Stimulated activated CD8-positive, alpha-beta memory T cell treated with anti-CD3 and anti-CD28 coated beads, Interleukin-4, amount 100 ng/mL, for 1 hour (primary cell): ENCODE measurements at regions not wholly inside any gene's neighbourhood (a gene's known extent, or its start where the extent isn't known, plus 50 kb on each side); places are given as distances from the start of the nearest gene placed in this dataset.

Source experiments
- DNase-seq, 2 donors: peaks; one replicate each; pipeline ENCODE4 v3.0.0-alpha.2; 2020; ENCODE audit warnings: low read depth in 2 of 2, low spot score in 1 of 2

DNA sequence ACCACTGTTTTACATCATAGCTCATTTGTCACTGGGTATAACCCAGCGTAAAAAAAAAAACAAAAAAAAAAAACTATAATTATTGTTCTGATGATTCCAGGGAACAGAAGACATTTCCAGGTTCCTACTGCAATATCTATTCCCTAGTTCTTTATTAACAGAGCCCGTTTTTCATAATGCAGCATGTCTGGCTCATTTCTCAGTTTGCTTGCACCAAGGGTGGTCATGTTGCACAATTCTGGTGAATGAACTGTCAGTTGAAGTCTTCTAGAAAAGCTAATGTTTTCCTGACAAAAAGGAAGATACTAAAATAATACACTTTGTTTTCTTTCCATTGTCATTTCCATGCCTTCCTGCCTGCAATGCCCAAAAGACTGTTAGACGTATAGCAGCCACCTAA, 180.1 kb downstream of the RDH14 start:
- no peak for DNase-seq

DNA sequence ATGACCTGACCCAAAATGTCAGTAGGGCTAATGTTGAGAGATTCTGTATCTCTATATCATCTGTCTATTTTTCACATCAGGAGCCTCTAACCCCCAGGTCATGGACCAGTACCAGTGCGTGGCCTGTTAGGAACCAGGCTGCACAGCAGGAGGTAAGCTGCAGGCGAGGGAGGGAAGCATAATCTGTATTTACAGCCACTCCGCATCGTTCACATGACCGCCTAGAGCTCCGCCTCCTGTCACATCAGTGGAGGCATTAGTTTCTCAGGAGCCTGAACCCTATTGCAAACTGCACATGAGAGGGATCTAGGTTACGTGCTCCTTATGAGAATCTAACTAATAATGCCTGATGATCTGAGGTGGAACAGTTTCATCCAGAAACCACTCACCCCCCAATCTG, 180.6 kb downstream of the RDH14 start:
- no peak for DNase-seq

DNA sequence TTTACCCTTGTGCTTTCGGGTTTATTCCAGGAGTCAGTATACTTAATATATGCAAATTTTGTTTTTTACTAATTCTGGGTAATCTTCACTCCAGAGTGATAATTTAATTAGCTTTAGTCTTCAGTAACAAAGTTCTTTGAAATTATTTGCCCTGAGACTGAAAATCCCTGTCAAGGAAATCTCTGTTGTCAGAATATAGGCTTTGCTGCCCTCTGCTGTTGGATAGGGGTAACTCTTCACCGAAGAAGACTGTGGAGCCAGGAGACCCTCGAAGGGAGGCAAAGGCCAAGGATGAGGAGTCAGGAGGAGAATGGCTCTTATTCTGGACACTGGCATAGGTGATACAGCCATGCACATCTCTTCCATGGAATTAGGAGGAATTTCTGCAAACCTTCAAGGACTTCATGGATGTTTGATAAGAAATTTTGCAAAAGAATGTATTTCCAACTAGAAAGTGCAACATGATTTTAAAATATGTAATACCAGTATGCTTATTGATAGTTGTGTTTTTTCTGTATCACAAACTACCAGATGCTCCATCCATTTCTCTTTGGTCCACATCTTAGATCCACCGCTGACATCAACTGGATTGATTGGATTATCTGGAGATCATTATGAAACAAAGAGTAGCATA, 182.3 kb downstream of the RDH14 start:
- DNase-seq, result no peak

DNA sequence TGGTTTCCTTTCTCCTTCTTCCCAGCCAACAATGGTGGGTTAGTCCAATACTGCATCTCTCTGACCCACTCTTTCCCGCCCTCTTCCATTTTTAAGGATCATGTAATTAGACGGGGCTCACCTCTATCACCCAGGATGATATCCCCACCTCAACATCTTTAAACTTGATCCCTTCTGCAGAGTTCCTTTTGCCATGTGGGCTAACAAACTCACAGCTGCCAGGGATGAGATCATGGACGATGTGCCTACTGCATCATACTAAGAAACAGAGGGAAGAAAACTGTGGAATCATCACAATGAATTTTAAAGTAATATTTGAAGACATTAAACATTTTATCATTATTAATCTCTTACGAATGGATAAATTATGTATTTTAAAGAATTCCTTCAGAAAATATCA, 183.5 kb downstream of the RDH14 start:
- no peak for DNase-seq

DNA sequence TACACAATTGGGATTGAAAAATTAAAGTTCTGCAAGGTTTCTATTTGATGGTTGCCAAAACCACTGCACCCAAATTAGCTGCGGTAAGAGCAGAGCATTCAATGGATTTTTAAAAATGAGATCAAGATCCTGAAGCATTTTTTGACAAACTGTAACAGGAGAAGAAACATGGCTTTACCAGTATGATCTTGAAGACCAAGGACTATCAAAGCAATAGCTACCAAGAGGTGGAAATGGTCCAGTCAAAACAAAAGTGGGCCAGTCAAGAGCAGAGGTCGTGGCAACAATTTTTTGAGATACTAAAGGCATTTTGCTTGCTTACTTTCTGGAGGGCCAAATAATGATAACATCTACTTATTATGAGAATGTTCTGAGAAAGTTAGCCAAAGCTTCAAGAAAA, 186.8 kb downstream of the RDH14 start:
- DNase-seq, result no peak

DNA sequence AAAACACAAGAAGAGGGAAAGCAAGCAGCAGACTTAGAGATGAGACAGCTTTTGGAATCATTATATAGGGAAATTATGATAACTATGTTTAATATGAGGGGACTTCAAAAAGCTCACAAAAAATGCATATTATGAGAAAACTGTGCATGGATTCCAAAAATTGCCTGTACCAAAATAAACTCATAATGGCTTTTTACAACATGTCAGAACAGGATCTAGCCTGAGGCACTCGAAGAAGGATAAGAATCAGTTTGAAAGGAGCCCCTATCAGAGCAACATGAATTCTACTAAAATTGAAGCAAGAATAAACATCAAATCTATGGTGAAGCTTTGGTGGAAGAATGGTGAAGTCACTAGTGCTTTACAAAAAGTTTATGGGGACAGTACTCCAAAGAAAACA, 187.4 kb downstream of the RDH14 start:
- no peak for DNase-seq

DNA sequence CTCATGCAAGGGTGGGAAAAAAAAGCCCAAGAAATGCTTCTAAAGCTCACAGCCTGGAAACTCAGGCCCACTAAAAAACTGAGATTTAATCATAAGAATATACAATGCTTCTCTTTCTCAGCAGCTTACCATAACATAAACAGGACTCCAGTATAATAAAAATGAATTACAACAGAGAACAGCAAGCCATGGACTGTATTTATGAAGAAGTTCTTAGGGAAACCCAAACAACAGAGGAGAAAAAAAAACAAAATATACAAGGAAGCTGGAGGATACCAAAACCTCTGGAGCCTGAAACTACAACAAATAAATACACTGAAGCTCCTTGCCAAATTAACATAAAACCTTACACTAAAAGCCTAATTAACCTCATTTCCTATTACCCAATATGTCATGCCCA, 187.8 kb downstream of the RDH14 start:
- no peak for DNase-seq

DNA sequence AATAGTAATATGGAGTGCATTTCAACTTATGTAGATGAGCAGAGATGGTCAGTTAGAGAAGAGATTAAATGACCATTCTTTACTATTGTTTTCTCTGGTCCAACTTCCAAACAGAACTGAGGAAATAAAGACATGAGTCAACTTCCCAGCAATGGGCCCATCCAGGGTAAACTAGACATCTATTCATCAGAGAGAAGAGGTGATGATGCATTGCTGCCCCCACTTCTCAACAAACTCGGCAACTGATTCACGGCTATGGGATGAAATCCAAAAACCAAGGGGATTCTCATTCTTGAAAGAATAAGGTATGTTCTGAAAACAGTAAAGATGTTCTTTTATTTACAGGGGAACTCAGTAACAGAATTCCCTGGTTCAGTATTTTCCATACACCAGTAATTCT, 190.7 kb downstream of the RDH14 start:
- DNase-seq, result no peak

DNA sequence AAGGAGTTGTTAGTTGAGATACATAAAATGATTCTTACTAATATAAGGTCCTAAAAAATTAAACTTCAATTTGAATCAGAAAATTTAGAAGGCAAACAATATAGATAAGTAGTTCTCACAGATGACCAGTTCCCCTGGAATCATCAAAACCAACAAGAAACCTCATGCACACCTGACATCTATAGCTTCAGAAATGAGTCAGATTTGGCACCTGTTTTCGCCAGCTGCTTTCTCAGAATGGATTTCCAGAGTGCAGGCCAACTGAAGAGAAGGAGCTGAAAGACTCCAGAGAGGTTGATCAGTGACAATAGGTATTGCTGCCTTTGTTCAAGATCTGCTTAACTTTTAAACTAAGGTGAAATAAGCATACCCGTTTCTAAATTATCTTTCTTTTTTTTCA, 192.4 kb downstream of the RDH14 start:
- no peak for DNase-seq

DNA sequence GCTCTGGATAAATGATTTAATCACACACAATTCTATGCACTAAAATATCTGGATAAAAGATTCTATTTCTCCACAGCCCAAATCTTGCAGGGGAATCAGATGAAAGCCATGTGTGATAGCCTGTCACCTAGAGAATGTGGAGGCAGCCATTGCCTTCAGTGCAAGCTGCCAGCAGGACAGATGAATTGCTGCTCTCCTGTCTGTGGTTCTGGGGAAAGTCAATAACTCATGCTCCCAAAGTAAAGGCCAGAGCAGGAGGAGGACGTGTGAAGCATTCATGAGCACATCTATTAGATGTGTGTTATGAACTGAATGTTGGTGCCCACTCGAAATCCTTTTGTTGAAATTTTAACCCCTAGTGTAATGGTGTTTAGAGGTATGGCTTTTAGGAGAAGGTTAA, 195.1 kb downstream of the RDH14 start:
- no peak for DNase-seq

DNA sequence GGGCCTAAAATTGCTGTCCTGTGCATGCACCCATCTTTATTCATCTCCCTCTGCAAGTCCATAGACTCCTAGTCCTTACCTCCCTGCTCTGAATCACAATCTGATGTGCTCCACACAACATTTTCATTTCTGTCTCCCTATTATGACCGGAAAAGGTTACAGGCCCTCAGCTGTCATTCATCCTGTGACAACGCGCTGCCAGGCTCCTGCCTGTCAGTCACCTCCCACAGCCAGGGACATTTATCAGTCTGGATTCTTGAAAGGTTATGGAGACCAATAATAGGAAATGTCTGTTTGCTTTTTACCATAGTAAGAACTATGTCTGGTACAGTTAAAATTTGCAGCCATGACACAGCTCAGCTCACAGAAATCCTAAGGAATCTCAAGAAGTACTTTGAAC, 197.1 kb downstream of the RDH14 start:
- DNase-seq, result no peak

DNA sequence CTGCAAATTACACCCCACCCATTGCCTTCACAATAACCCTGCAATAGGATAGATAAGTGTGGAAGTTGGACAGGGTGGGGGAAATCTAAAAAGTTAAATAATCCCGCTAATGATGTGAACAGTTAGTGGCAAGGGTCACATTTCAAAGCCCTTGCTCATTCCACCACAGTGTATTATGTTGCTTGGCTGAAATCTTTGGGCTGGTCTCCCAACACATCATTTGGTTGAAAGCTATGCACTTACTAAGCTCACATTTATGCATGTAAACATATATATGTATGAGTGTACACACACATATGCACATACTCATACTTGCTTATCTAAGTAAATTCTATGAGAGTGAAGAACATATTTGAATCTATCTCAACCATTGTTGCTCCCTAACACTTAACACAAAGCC, 197.8 kb downstream of the RDH14 start:
- DNase-seq, result no peak

DNA sequence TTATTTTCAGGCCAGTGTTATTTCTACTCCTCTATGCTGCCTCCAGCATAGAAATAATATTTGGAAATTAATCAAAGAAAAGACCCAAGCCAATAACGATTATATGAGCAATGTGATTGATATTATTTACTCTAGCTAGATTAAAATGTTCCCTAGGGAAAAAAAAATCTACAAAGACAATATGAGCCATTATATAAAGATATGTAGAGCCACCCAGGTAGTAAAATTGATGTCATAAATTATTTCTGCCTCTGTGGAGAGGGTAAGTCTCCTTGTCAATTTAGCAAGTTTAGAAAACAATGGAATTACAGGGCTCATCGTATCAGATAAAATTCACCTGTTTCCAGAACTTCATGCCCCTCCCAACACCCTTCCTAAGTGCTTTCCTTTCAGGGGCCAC, 202.9 kb downstream of the RDH14 start:
- DNase-seq, result no peak

DNA sequence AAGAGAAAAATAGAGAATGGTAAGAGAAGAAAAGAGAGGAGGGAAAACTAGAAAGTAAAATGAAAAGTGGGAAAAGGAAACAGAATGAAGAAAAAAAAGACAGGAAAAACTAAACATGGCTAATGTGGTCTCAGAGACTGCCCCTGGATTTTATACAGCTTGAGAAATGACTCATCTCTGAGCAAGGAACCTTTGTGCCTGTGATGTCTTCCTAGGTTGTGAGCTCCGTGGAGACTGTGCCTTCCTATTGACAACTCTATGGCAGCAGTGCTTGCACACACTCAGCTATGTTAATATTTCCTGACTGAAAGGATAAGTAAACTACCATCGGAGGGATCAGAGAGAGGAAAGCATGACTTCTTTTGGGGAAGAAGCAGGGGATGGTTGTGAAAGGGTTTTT, 203.8 kb downstream of the RDH14 start:
- no peak for DNase-seq

DNA sequence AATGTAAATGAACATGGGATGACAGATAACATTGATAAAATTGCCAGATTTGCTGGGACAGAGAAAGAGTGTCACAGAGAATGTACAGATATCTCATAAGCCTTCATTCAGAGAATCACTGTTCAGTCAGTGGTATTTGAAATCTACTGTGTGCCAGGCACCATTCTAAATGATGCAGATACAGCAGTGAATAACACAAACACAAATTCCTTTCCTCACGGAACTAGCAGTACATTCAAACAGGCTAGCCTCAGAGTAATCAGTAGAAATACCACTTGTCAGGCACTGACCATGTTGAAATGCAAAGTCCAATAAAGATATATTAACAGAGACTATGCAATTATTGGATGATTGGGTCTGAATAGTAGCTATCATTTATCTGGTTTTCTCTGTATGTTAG, 211.0 kb downstream of the RDH14 start:
- DNase-seq, result no peak

DNA sequence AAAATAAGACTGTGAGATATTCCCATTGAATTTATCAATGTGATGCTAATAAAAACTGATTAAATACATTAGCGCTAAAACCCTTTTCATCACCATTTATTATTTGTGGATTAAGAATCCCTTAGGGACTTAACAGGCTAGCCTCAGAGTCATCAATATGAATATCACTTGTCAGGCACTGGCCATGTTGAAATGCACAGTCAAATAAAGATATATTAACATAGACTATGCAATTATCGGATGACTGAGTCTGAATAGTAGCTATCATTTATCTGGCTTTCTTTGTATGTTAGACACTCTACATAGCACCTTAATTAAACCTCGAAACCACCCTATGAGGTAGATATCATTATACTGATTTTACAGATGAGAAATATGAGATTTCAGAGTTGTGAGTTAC, 213.6 kb downstream of the RDH14 start:
- no peak for DNase-seq

DNA sequence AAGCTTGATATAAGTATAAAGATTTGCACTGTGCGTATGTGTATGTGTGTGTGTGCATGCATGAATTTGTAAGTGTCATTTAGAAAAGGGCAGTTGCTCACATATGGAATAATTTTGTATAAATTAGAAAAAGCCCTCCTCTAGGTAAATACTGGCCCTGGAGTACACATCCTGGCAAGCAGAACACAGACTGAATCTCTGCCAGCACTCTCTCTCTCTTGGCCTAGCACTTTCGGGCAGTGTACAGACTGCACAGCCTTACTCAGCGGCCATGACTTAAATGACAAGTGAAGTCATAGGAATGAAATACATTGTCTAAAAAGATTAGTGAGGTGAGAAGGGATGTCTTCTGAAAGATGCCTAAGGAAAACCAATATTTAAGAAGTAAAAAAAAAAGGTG, 214.1 kb downstream of the RDH14 start:
- no peak for DNase-seq

DNA sequence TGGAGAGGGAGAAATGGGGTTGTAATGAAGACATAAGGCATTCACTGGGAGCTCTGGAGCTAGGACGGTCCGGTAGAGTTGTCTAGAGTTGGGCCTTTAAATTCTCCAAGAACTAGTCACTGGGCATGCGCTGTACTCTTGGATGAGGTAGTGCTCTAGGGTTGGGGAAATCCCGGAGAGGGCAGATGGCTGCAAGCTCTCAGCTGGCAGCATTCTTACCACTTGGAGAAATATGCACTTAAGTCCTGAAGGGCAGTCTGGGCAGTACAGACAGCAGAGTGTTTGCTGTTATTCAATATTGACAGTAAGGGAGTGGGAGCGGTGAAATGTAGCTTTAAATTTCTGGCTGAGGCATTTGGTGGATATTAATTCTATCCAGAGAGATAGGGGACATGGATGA, 214.6 kb downstream of the RDH14 start:
- DNase-seq, result no peak

DNA sequence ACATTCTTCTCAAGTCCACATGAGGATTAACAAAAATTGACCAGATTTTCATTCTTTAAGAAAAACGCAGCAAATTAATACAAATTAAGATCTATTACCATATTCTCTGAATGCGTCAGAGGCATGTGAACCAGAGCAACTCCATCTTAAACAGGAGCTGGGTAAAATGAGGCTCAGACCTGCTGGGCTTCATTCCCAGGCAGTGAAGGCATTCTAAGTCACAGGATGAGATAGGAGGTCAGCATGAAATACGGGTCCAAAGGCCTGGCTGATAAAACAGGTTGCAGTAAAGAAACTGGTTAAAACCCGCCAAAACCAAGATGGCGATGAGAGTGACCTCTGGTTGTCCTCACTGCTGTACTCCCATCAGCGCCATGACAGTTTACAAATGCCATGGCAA, 217.6 kb downstream of the RDH14 start:
- no peak for DNase-seq

DNA sequence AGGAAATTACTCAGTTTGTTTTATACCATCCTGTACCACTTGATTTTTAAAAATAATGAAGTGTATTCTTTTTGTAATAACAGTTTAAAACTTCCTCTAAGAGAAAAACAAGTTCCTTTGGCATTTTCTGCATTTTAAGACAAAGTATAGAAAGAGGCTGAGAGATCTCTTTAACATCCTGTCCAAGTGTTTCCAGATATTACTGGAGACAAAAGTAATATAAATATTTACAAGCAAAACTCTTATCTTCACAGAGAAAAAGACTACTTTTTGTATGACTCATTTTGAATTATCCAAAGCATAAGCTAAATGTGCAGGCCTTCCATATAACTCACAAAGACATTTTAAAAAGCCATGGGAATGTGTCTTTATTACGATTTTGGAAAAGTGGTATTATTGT, 221.1 kb downstream of the RDH14 start:
- DNase-seq, result no peak

DNA sequence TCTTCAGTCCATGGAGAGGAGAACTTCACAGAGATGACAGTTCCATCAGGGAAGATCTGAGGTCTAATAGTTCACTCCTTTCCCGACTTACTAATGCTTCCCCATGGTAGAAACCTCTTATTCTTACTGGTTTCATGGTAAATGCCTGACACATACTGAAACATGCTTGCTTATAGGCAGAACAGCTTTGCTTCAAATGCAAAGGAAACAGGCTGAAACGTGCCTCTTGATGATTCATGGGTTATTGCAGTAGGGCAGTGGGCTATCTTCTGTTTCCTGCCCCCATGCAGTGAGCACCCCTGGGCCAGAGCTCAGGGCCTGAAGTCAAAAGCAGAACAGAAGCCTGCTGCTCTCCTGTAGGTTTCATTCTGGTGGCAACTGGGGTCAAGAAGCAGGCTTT, 223.5 kb downstream of the RDH14 start:
- DNase-seq, result no peak

DNA sequence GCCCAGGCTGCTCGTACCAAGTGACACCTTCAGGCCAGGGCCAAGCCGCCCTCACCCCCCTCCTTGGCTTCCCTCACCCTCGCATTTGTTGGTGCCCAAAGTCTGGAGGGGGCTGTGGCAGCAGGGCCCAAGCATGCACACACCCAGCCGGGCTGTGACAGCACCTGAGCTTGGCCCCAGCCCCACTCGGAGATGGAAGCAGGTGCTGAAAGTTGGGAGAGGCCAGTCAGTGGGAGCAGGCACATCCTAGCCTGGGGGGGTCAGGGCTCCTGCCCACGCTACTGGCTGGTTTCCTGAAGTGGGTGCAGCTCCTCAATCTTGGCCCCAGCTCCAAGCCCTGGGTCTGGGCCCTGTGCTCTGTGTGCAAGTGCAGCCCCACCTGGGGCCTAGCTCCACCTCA, 228.0 kb downstream of the RDH14 start:
- no peak for DNase-seq

DNA sequence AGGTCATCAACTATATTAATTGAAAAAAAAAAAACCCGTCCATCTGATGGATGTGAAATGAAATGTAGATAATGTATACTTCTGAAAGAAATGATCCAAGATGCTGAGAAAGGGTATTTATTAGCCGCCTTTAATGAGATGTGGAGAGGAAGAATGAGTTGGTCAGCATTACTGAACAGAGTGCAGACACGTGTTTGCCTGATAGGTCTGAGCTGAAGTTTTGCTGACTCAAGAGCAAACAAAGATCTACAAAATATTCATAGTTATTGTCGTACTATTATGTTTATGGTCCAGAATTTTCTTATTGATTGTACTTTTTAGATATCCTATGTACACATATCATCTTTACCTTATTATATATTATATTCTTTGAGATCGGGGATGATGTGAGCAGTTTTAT, 235.3 kb downstream of the RDH14 start:
- no peak for DNase-seq

DNA sequence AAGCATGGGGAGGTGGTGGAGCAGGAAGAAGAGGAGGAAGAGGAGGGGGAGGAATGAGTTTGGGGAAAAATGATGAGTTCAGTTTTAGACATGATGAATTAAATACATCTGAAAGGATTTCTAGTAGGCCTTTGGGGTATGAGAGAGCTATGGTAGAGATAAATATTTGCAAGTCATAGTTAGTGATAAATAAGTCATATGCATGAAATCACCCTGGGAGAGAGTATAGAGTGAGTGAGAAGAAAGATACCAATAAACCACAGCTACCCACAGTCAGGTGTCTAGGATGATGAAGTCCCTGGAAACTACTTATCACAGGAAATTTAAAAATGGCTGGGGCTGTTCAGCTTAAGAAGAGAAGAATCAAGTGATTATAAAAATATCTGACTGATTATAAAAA, 240.5 kb downstream of the RDH14 start:
- DNase-seq, result no peak
